GM06990 (cell line): ENCODE measurements at regions not wholly inside any gene's neighbourhood (a gene's known extent, or its start where the extent isn't known, plus 50 kb on each side); places are given as distances from the start of the nearest gene placed in this dataset.

ENCODE experiments used
- DNase-seq: peaks from one replicate; pipeline ENCODE4 v3.0.0-alpha.2; 2011; ENCODE audit not compliant: insufficient read length; ENCODE audit errors: extremely low read depth
- H3K27me3 ChIP-seq: replicated peaks from 2 replicates; pipeline ENCODE4 v1.6.0; 2011; ENCODE audit warnings: low read length; ENCODE audit not compliant: control insufficient read depth, insufficient read depth
- H3K36me3 ChIP-seq: 2 replicates; pipeline ENCODE4 v1.5.1; 2011; ENCODE audit warnings: low read length; ENCODE audit not compliant: control insufficient read depth, insufficient read depth
- H3K4me3 ChIP-seq: replicated peaks from 2 replicates; pipeline ENCODE4 v1.5.1; 2011; ENCODE audit warnings: low read depth, mild to moderate bottlenecking, control low read depth, low read length
- CTCF ChIP-seq: IDR thresholded peaks from 2 replicates; pipeline ENCODE4 v1.5.1; 2011; ENCODE audit warnings: low read length, control low read depth, mild to moderate bottlenecking, inconsistent platforms; ENCODE audit not compliant: insufficient read depth, poor library complexity, severe bottlenecking

- no peak for TF ChIP-seq CTCF
- Histone ChIP-seq H3K36me3 (no peaks in the 10 kb centered on the region), H3K27me3 (no peaks in the 10 kb centered on the region), H3K4me3 (no peak overlapping the region)
- DNase-seq, result no peak
Observed at GRCh38 chr1:59058665-59059439, 238.0 kb upstream of the FGGY start.

GRCh38 chr1:59061876-59062275, 235.0 kb upstream of the FGGY start:
- H3K4me3 ChIP-seq, result no peak overlapping the region
- no peaks in the 10 kb centered on the region for H3K36me3 ChIP-seq
- DNase-seq, result no peak
- no peaks in the 10 kb centered on the region for H3K27me3 ChIP-seq
- no peak for TF ChIP-seq CTCF

GRCh38 chr1:59062743-59063142, 234.2 kb upstream of the FGGY start:
- H3K27me3 ChIP-seq, result no peaks in the 10 kb centered on the region
- no peak for DNase-seq
- TF ChIP-seq CTCF, result no peak
- H3K4me3 ChIP-seq, result no peak overlapping the region
- no peaks in the 10 kb centered on the region for H3K36me3 ChIP-seq

DNA sequence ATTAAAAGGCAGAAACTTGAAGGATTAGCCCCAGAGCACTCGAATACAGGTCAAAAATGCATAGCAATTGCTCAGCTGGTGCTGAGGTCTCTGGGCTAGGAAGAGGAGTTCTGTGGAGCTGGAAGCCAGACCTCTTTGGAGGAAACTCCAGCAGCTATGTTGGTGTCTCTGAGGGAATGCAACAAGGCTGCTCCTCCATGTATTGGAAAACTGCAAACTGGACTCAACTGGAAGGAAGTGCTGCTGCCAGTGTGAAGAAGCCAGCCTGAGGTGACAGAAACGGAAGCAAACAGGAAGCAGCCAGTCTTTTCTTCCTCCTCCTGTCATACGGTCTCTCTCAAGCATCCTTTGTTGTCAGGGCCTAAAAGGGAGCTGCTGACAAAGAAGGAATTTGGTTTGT, 233.4 kb upstream of the FGGY start:
- no peak overlapping the region for H3K4me3 ChIP-seq
- DNase-seq, result no peak

GRCh38 chr1:59064592-59064991, 232.3 kb upstream of the FGGY start:
- Histone ChIP-seq H3K36me3 (no peaks in the 10 kb centered on the region), H3K27me3 (no peaks in the 10 kb centered on the region), H3K4me3 (no peak overlapping the region)
- TF ChIP-seq CTCF, result no peak
- no peak for DNase-seq

More for the DNA sequence above, 233.4 kb upstream of the FGGY start:
- no peaks in the 10 kb centered on the region for H3K36me3 ChIP-seq
- TF ChIP-seq CTCF, result no peak
- H3K27me3 ChIP-seq, result no peaks in the 10 kb centered on the region
